HG02642 (cell line): ENCODE measurements at regions not wholly inside any gene's neighbourhood (a gene's known extent, or its start where the extent isn't known, plus 50 kb on each side); places are given as distances from the start of the nearest gene placed in this dataset.
A peak's percentile ranks its signal among the peaks of the same experiment; 100 is the strongest.
"Not testable (repeated sequence)": the region's sequence is repeated elsewhere in the genome, so short reads cannot be mapped to it uniquely, and the experiment has no call there.

ENCODE experiments used
- ATAC-seq: cut with Tn5 transposase; IDR thresholded peaks from one replicate; pipeline ENCODE4 v1.9.1; 2021; ENCODE audit warnings: mild to moderate bottlenecking; ENCODE audit not compliant: unreplicated experiment, poor library complexity

- ATAC-seq = no peak
These were observed 173.5 kb downstream of the LMBRD1 start for GRCh38 chr6:69623357-69623756.

- no peak for ATAC-seq
These were observed 173.9 kb downstream of the LMBRD1 start for GRCh38 chr6:69622924-69623323.

- ATAC-seq = no peak
These were observed 174.6 kb downstream of the LMBRD1 start for GRCh38 chr6:69622230-69622629.

- ATAC-seq = no peak
These were observed 179.6 kb downstream of the LMBRD1 start for GRCh38 chr6:69617163-69617562.

- no peak for ATAC-seq
These were observed 186.9 kb downstream of the LMBRD1 start for GRCh38 chr6:69609836-69610472.

GRCh38 chr6:69601132-69601531, 195.7 kb downstream of the LMBRD1 start:
- ATAC-seq = no peak

GRCh38 chr6:69594405-69594804, 202.4 kb downstream of the LMBRD1 start:
- ATAC-seq = no peak

- ATAC-seq = no peak
These were observed 203.1 kb downstream of the LMBRD1 start for GRCh38 chr6:69593706-69594105.

GRCh38 chr6:69589626-69590025, 207.2 kb downstream of the LMBRD1 start:
- no peak for ATAC-seq

- ATAC-seq = peak; percentile 92
These were observed 211.7 kb downstream of the LMBRD1 start for GRCh38 chr6:69584913-69585729.

- no peak for ATAC-seq
These were observed 212.3 kb downstream of the LMBRD1 start for GRCh38 chr6:69584536-69584912.

GRCh38 chr6:69581581-69581980, 215.2 kb downstream of the LMBRD1 start:
- no peak for ATAC-seq

- ATAC-seq = no peak
These were observed 216.1 kb downstream of the LMBRD1 start for GRCh38 chr6:69580706-69581105.

- ATAC-seq = no peak
These were observed 218.4 kb downstream of the LMBRD1 start for GRCh38 chr6:69578361-69578890.

- ATAC-seq = no peak
These were observed 225.6 kb downstream of the LMBRD1 start for GRCh38 chr6:69571234-69571633.

- ATAC-seq = no peak
These were observed 226.7 kb downstream of the LMBRD1 start for GRCh38 chr6:69570106-69570505.

GRCh38 chr6:69560597-69560996, 236.2 kb downstream of the LMBRD1 start:
- not testable (repeated sequence) for ATAC-seq

- ATAC-seq = no peak
These were observed 241.6 kb downstream of the LMBRD1 start for GRCh38 chr6:69555088-69555638.

- ATAC-seq = no peak
These were observed 254.3 kb downstream of the LMBRD1 start for GRCh38 chr6:69542494-69542893.

- ATAC-seq = no peak
These were observed 268.8 kb downstream of the LMBRD1 start for GRCh38 chr6:69527921-69528476.

GRCh38 chr6:69515480-69515879, 281.3 kb downstream of the LMBRD1 start:
- not testable (repeated sequence) for ATAC-seq
